HG02759 (cell line): ENCODE measurements at regions not wholly inside any gene's neighbourhood (a gene's known extent, or its start where the extent isn't known, plus 50 kb on each side); places are given as distances from the start of the nearest gene placed in this dataset.
A peak's percentile ranks its signal among the peaks of the same experiment; 100 is the strongest.

ENCODE experiments used
- ATAC-seq: cut with Tn5 transposase; IDR thresholded peaks from one replicate; pipeline ENCODE4 v1.9.1; 2021; ENCODE audit warnings: mild to moderate bottlenecking, moderate library complexity; ENCODE audit not compliant: unreplicated experiment

- no peak for ATAC-seq
These were observed 51.3 kb downstream of the BLTP1 start for GRCh38 chr4:122203407-122203806.

- ATAC-seq, result no peak
These were observed 53.6 kb downstream of the BLTP1 start for GRCh38 chr4:122205687-122206086.

- ATAC-seq, result peak; percentile 54
These were observed 60.7 kb downstream of the BLTP1 start for GRCh38 chr4:122212880-122213279.

- no peak for ATAC-seq
These were observed 66.6 kb downstream of the BLTP1 start for GRCh38 chr4:122218762-122219161.

GRCh38 chr4:122219356-122219755 lies 67.2 kb downstream of the BLTP1 start:
- no peak for ATAC-seq

GRCh38 chr4:122221322-122221721 lies 69.2 kb downstream of the BLTP1 start:
- ATAC-seq, result no peak

- no peak for ATAC-seq
These were observed 72.2 kb downstream of the BLTP1 start for GRCh38 chr4:122224348-122224747.

GRCh38 chr4:122227202-122227601 lies 75.1 kb downstream of the BLTP1 start:
- no peak for ATAC-seq

GRCh38 chr4:122229857-122230256 lies 77.7 kb downstream of the BLTP1 start:
- ATAC-seq, result no peak

- ATAC-seq, result no peak
These were observed 80.5 kb downstream of the BLTP1 start for GRCh38 chr4:122232633-122233032.

- ATAC-seq, result no peak
These were observed 82.6 kb downstream of the BLTP1 start for GRCh38 chr4:122234686-122235085.

GRCh38 chr4:122243785-122244184 lies 91.7 kb downstream of the BLTP1 start:
- ATAC-seq, result no peak

- no peak for ATAC-seq
These were observed 92.6 kb downstream of the BLTP1 start for GRCh38 chr4:122244764-122245163.

- no peak for ATAC-seq
These were observed 94.4 kb downstream of the BLTP1 start for GRCh38 chr4:122246551-122246950.

GRCh38 chr4:122249357-122249756 lies 97.2 kb downstream of the BLTP1 start:
- no peak for ATAC-seq

- no peak for ATAC-seq
These were observed 100.5 kb downstream of the BLTP1 start for GRCh38 chr4:122252584-122252983.

- ATAC-seq, result no peak
These were observed 107.7 kb downstream of the BLTP1 start for GRCh38 chr4:122259849-122260248.

- ATAC-seq, result no peak
These were observed 102.5 kb upstream of the ADAD1 start for GRCh38 chr4:122276359-122276758.

- ATAC-seq, result no peak
These were observed 99.8 kb upstream of the ADAD1 start for GRCh38 chr4:122278976-122279375.

GRCh38 chr4:122279670-122280069 lies 99.1 kb upstream of the ADAD1 start:
- no peak for ATAC-seq

GRCh38 chr4:122285285-122285684 lies 93.5 kb upstream of the ADAD1 start:
- no peak for ATAC-seq

GRCh38 chr4:122293374-122294365 lies 85.1 kb upstream of the ADAD1 start:
- no peak for ATAC-seq

- no peak for ATAC-seq
These were observed 81.1 kb upstream of the ADAD1 start for GRCh38 chr4:122297694-122298093.
